MCF 10A (cell line): ENCODE measurements at regions not wholly inside any gene's neighbourhood (a gene's known extent, or its start where the extent isn't known, plus 50 kb on each side); places are given as distances from the start of the nearest gene placed in this dataset.

ENCODE experiments used
- BruUV-seq: library from RNA; stranded (reverse); fragments of 400-500 nt; replicated peaks from 2 replicates; lab custom pipeline; 2021; lab: Mats Ljungman, UMichigan
- CTCF ChIA-PET: fragments of 300-600 bp; sonication (Branson Sonifier 250); formaldehyde crosslinking; extraction: SDS; loops from one replicate; lab custom pipeline; 2021; ENCODE audit warnings: antibody characterized with exemption, inconsistent platforms; lab: Yijun Ruan, JAX
- POLR2A ChIA-PET: fragments of 300-600, 350-650 bp; sonication (Branson Sonifier 250); formaldehyde crosslinking; extraction: SDS; loops from one replicate; lab custom pipeline; 2020; ENCODE audit warnings: antibody characterized with exemption, inconsistent platforms; lab: Yijun Ruan, JAX
- DNase-seq: peaks from one replicate; pipeline ENCODE4 v3.0.0-alpha.2; 2018; ENCODE audit not compliant: unreplicated experiment
- H3K27ac Mint-ChIP-seq: one replicate; pipeline ENCODE4 v1.8.0; 2022; ENCODE audit warnings: mild to moderate bottlenecking, low read depth, mixed read lengths; ENCODE audit not compliant: unreplicated experiment
- H3K27me3 Mint-ChIP-seq: one replicate; pipeline ENCODE4 v1.8.0; 2022; ENCODE audit warnings: mixed read lengths; ENCODE audit not compliant: insufficient read depth, unreplicated experiment
- H3K36me3 Mint-ChIP-seq: one replicate; pipeline ENCODE4 v1.8.0; 2022; ENCODE audit warnings: mild to moderate bottlenecking, moderate library complexity, mixed read lengths; ENCODE audit not compliant: insufficient read depth, unreplicated experiment
- H3K4me1 Mint-ChIP-seq: one replicate; pipeline ENCODE4 v1.8.0; 2022; ENCODE audit warnings: mixed read lengths; ENCODE audit not compliant: insufficient read depth, unreplicated experiment
- H3K4me3 Mint-ChIP-seq: one replicate; pipeline ENCODE4 v1.8.0; 2022; ENCODE audit warnings: mild to moderate bottlenecking, moderate library complexity, mixed read lengths; ENCODE audit not compliant: unreplicated experiment
- H3K9me3 Mint-ChIP-seq: one replicate; pipeline ENCODE4 v1.8.0; 2022; ENCODE audit warnings: mixed read lengths; ENCODE audit not compliant: unreplicated experiment
- CTCF ChIP-seq: fragments of 200-600 bp; IDR thresholded peaks from one replicate; pipeline ENCODE4 v1.8.0; 2022; ENCODE audit warnings: antibody characterized with exemption, mild to moderate bottlenecking; ENCODE audit not compliant: unreplicated experiment
- intact Hi-C: fragments of 100-400 bp; cut with micrococcal nuclease; formaldehyde crosslinking; loops from 2 replicates; pipeline ENCODE4 v1.14.1; 2022

GRCh38 chr3:165336786-165337185, 140.6 kb upstream of the SLITRK3 start:
- H3K9me3 Mint-ChIP-seq, result no peaks in the 10 kb centered on the region
- no TSS peak for BruUV-seq
- TF ChIP-seq CTCF, result no peak
- POLR2A ChIA-PET, result interaction anchor here (0.6 to 0.7 kb wide), 2 partner anchors 37 to 372 kb away, joined by 3 read pairs; no protein-coding TSS in a partner anchor
- no peak overlapping the region for H3K4me3 Mint-ChIP-seq
- no peaks in the 10 kb centered on the region for H3K4me1 Mint-ChIP-seq
- no peaks in the 10 kb centered on the region for H3K36me3 Mint-ChIP-seq
- CTCF ChIA-PET, result no interaction called here
- no peak overlapping the region for H3K27ac Mint-ChIP-seq
- intact Hi-C loops, result loop anchor here (5.0 kb wide), 1 partner anchor 676 kb away; no protein-coding TSS in a partner anchor
- no peak for DNase-seq
- H3K27me3 Mint-ChIP-seq, result no peaks in the 10 kb centered on the region
